KMS-11 (cell line): ENCODE measurements at regions not wholly inside any gene's neighbourhood (a gene's known extent, or its start where the extent isn't known, plus 50 kb on each side); places are given as distances from the start of the nearest gene placed in this dataset.
"Not testable (repeated sequence)": the region's sequence is repeated elsewhere in the genome, so short reads cannot be mapped to it uniquely, and the experiment has no call there.

Source experiments
- H2AFZ ChIP-seq: fragments of 200-600 bp; sonication (generic); 2 replicates; pipeline ENCODE4 v1.6.1; 2016; ENCODE audit warnings: antibody characterized with exemption, mixed run types, low read depth
- H3K27ac ChIP-seq: fragments of 200-600 bp; sonication (generic); 2 replicates; pipeline ENCODE4 v1.6.1; 2016; ENCODE audit warnings: mild to moderate bottlenecking, mixed run types
- H3K27me3 ChIP-seq: fragments of 200-600 bp; sonication (generic); 2 replicates; pipeline ENCODE4 v1.6.1; 2017; ENCODE audit warnings: mild to moderate bottlenecking, low read depth, mixed run types, moderate library complexity; ENCODE audit not compliant: insufficient read depth
- H3K36me3 ChIP-seq: fragments of 200-600 bp; sonication (generic); 2 replicates; pipeline ENCODE4 v1.6.1; 2017; ENCODE audit warnings: mild to moderate bottlenecking, mixed run types; ENCODE audit not compliant: insufficient read depth
- H3K4me1 ChIP-seq: fragments of 200-600 bp; sonication (generic); 2 replicates; pipeline ENCODE4 v1.6.1; 2016; ENCODE audit warnings: mild to moderate bottlenecking, low read depth, mixed run types; ENCODE audit not compliant: poor library complexity, severe bottlenecking
- H3K4me2 ChIP-seq: fragments of 200-600 bp; sonication (generic); 2 replicates; pipeline ENCODE4 v1.7.0; 2016; ENCODE audit warnings: mild to moderate bottlenecking, mixed run types
- H3K4me3 ChIP-seq: fragments of 200-600 bp; sonication (generic); IDR thresholded peaks from 2 replicates; pipeline ENCODE4 v1.6.1; 2017; ENCODE audit warnings: low read depth, low read length, mixed read lengths; ENCODE audit not compliant: insufficient read depth
- H3K79me2 ChIP-seq: fragments of 200-600 bp; sonication (generic); 2 replicates; pipeline ENCODE4 v1.6.1; 2016; ENCODE audit warnings: low read depth, mixed run types; ENCODE audit not compliant: insufficient read depth
- H3K9ac ChIP-seq: fragments of 200-600 bp; sonication (generic); 2 replicates; pipeline ENCODE4 v1.6.1; 2016; ENCODE audit warnings: mild to moderate bottlenecking, mixed run types
- H4K20me1 ChIP-seq: fragments of 200-600 bp; sonication (generic); 2 replicates; pipeline ENCODE4 v1.6.1; 2016; ENCODE audit warnings: mild to moderate bottlenecking, mixed run types; ENCODE audit not compliant: insufficient read depth
- TF ChIP-seq, protein P1 (sequence below): fragments of 200-600 bp; sonication (generic); conservative IDR thresholded peaks from 2 replicates; pipeline ENCODE4 v1.6.1; 2017; ENCODE audit warnings: low read depth, mild to moderate bottlenecking, antibody characterized with exemption, low read length, moderate library complexity, mixed read lengths

DNA sequence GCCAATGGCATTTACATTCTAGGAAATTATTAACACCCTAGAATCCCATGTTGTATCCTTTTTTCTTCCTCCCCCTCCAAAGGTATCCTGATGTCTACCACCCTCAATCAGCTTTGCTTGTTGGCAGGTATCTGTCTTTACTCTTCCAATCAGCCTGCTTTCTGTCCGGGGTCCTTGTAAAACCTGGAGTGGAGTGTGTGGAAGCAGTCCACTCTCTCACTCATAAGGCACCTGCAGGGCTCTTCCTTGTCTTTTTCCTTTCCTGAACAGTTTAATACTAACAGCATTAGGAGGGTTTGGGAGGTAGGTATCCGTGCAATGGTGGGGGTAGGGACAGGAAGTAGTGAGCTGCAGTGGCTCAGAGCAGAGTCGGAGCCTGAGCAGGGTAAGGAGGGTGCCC is 193.4 kb downstream of the BARX2 start:
- no peak overlapping the region for H3K4me2 ChIP-seq
- TF ChIP-seq, protein P1, sequence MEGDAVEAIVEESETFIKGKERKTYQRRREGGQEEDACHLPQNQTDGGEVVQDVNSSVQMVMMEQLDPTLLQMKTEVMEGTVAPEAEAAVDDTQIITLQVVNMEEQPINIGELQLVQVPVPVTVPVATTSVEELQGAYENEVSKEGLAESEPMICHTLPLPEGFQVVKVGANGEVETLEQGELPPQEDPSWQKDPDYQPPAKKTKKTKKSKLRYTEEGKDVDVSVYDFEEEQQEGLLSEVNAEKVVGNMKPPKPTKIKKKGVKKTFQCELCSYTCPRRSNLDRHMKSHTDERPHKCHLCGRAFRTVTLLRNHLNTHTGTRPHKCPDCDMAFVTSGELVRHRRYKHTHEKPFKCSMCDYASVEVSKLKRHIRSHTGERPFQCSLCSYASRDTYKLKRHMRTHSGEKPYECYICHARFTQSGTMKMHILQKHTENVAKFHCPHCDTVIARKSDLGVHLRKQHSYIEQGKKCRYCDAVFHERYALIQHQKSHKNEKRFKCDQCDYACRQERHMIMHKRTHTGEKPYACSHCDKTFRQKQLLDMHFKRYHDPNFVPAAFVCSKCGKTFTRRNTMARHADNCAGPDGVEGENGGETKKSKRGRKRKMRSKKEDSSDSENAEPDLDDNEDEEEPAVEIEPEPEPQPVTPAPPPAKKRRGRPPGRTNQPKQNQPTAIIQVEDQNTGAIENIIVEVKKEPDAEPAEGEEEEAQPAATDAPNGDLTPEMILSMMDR, result no peak

DNA sequence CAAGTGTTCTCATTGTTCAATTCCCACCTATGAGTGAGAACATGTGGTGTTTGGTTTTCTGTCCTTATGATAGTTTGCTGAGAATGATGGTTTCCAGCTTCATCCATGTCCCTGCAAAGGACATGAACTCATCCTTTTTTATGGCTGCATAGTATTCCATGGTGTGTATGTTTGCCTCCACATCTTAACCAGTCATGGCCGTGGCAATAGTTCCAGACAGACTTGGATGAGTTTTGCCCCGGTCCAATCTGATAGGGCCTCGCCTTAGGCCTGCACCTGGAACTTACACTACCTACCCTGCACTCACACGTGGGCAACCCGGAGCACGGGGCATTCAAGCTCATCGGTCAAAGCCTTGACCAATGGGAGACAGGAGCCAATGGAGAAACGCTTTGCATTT is 197.0 kb downstream of the BARX2 start:
- H3K4me2 ChIP-seq, H2AFZ ChIP-seq, H3K27me3 ChIP-seq, H3K36me3 ChIP-seq, H4K20me1 ChIP-seq, H3K79me2 ChIP-seq, H3K9ac ChIP-seq, H3K4me3 ChIP-seq, H3K27ac ChIP-seq, H3K4me1 ChIP-seq: not testable (repeated sequence)

More for the DNA sequence above, 193.4 kb downstream of the BARX2 start:
- no peak overlapping the region for H3K4me3 ChIP-seq
- no peaks in the 10 kb centered on the region for H4K20me1 ChIP-seq
- no peak overlapping the region for H3K9ac ChIP-seq
- no peaks in the 10 kb centered on the region for H3K79me2 ChIP-seq
- H3K4me1 ChIP-seq, result no peaks in the 10 kb centered on the region
- no peaks in the 10 kb centered on the region for H3K36me3 ChIP-seq
- no peak overlapping the region for H2AFZ ChIP-seq
- H3K27ac ChIP-seq, result no peak overlapping the region
- no peaks in the 10 kb centered on the region for H3K27me3 ChIP-seq

DNA sequence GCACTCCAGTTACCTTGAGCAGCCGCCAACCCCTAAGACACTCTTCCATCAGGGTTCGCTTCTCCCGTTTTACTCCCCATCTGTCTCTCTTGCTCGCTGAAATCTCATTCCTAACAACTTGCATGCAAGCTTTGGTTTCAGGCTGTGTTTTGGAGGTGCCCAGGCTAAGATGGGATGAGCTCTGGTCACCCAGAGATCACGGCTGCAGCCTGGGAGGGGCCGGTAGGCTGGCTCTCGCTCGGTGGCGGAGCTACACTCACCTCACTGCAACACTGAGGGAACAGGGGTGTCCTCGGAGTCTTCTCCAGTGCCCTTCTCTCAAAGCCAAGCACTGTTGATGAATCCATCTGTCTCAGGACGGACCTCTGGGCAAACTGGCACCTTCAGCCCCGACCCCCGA is 197.5 kb downstream of the BARX2 start:
- no peaks in the 10 kb centered on the region for H3K27me3 ChIP-seq
- no peak overlapping the region for H2AFZ ChIP-seq
- no peak overlapping the region for H3K4me2 ChIP-seq
- no peak overlapping the region for H3K27ac ChIP-seq
- no peak overlapping the region for H3K4me3 ChIP-seq
- H4K20me1 ChIP-seq, result no peaks in the 10 kb centered on the region
- H3K79me2 ChIP-seq, result no peaks in the 10 kb centered on the region
- TF ChIP-seq, protein P1, result no peak
- H3K9ac ChIP-seq, result no peak overlapping the region
- no peaks in the 10 kb centered on the region for H3K36me3 ChIP-seq
- no peaks in the 10 kb centered on the region for H3K4me1 ChIP-seq

DNA sequence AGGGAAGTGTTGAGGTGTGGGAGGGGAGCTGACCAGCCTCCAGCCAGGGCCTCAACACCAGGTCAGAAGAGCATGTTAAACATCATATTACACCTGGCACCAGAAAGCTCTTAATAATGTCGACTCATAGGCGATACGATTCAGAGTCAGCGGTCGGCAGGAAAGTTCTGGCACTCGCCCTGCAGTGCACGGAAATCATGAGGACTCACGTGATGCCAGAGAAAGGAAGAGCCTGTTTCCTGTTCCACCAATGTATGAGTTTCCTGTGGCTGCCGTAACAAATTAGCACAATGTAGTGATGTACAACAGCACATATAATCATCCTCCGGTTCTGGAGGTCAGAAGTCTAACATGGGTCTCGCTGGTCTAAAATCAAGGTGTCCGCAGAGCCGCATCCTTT is 198.8 kb downstream of the BARX2 start:
- no peak overlapping the region for H3K9ac ChIP-seq
- H4K20me1 ChIP-seq, result no peaks in the 10 kb centered on the region
- no peaks in the 10 kb centered on the region for H3K36me3 ChIP-seq
- H3K79me2 ChIP-seq, result no peaks in the 10 kb centered on the region
- TF ChIP-seq, protein P1, result no peak
- no peak overlapping the region for H3K27ac ChIP-seq
- no peak overlapping the region for H3K4me3 ChIP-seq
- H3K27me3 ChIP-seq, result no peaks in the 10 kb centered on the region
- H3K4me2 ChIP-seq, result no peak overlapping the region
- no peak overlapping the region for H2AFZ ChIP-seq
- no peaks in the 10 kb centered on the region for H3K4me1 ChIP-seq

DNA sequence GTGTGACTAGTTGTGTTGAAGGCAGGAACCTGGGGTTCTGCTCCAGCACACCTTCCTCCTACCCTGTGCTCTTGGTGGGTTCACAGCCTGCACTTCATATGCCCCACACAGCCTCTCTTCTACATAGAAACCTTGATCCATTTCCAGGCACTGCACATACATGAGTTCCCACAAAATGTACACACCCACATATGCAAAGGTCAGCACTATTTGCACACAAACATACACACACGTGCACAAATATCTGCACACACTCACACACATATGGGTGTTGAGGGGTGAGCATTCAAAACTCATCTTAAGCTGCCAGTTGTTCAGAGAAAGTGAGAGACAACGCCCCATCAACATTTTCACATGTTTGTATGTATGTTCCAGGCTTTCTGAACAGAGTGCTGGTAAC is 201.0 kb downstream of the BARX2 start:
- Histone ChIP-seq H3K27ac (no peak overlapping the region), H3K4me2 (no peak overlapping the region), H3K9ac (no peak overlapping the region), H3K4me3 (no peak overlapping the region), H3K4me1 (no peaks in the 10 kb centered on the region), H3K79me2 (no peaks in the 10 kb centered on the region), H3K36me3 (no peaks in the 10 kb centered on the region), H2AFZ (no peak overlapping the region), H3K27me3 (no peaks in the 10 kb centered on the region), H4K20me1 (no peaks in the 10 kb centered on the region)
- TF ChIP-seq, protein P1, result no peak
